ENCODE measurements at regions not wholly inside any gene's neighbourhood (a gene's known extent, or its start where the extent isn't known, plus 50 kb on each side); places are given as distances from the start of the nearest gene placed in this dataset.
"Not testable (repeated sequence)": the region's sequence is repeated elsewhere in the genome, so short reads cannot be mapped to it uniquely, and the experiment has no call there.

DNA sequence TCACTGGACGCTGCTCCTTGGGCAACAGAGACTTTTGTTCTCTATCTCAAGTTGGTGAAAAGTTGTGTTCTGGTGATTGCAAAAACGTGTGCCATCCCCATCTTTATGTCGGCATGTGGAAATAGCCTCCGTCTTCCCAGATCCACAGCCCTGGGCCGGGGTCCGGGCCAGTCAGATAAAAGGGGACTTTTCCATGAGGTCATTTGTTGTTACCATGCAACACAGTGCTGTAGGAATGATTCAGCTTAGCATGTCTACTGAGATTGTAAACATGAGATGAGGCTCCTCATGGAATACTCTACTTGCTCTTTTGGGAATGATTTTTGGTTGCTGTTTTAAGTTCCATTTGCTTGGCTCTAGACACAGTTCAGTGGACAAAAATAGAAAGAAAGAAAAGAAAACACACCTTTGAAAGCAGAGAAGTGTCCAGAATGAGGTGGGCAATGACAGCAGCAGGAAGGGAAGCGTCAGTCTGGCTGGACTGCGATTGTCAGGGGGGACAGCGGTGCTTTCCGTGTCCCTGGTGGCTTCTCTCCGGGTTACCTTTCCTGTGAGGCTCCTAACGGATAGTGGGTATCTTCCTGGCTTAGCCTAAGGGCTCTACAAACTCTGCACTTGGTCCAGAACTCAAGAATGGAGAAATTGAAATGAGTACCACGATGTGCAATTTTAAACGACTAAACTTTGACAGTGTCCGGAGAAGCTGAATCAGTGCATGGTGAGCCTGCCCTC is 91.6 kb downstream of the TEX29 start:
- no peak for DNase-seq

DNA sequence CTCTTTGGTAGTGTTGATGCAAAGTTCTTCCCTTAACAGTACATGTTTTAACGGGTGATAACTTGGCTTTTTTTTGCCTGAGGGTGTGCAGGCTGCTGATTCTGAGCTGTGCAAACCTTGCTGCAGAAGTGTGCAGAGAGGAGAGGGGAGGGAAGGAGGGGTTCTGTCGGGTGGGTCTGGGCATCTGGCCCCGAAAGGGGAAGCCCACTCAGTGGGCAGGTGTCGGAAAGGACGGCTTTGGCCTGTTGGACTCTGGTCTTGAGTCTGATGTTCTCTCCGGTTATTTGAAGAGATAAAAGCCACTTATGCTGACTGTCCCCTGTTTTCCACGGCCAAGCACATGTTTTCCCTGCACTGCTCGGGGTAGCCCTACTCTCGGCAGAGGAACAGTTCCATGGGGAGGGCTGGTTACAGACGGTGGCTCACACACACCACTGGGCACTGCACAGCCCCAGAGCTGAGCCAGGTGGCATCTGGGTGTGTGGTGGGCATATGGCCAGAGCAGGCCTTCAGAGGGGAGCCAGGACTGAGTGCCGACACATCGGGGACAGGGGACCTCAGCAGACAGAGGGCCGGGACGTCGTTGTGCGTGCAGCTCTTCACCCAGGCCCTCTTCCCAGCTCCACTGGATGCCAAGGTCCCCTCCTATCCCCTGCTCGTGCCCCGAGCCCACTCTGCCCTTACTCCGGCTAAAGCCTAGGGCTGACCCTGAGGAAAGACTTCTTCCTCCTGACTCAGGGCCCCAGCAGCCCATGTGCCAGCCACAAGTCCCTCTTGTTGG is 93.2 kb downstream of the TEX29 start:
- no peak for DNase-seq

DNA sequence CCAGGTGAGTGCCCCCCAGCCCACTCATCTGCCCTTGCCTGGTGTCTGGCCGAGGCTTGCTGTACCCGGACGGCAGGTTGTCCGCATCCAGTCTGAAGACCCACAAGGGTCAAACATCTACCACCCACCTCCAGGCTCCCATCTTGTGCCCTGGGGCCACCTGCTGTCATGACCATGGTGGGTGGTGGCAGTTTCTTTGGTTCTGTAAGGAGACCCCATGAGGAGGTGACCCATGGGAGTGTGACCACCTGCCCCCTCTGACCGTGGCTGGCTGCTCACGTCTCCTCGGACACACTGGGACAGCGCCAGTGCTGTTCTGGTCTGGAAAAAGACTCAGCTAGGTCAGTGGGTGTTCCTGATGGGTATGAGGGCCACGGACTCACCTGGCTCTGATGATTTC is 93.9 kb downstream of the TEX29 start:
- no peak for DNase-seq

DNA sequence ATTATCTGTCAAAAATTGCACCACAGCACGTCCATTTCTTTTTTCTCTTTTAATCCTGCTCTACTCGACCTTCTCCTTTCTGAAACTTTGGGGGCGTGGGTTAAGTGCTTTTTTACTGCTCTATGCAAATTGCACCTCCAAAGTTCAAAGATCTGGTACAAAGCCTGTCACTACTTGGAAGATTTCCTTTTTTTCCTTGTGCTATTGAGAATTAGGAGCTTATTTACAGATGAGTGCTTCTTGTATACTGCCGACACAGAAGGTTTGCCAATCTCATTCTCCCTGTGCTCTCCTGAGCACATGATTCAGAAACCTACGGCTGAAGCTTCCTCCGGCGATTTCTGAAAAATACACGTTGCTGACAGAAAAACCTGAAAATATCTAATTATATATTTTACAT is 94.8 kb downstream of the TEX29 start:
- no peak for DNase-seq

DNA sequence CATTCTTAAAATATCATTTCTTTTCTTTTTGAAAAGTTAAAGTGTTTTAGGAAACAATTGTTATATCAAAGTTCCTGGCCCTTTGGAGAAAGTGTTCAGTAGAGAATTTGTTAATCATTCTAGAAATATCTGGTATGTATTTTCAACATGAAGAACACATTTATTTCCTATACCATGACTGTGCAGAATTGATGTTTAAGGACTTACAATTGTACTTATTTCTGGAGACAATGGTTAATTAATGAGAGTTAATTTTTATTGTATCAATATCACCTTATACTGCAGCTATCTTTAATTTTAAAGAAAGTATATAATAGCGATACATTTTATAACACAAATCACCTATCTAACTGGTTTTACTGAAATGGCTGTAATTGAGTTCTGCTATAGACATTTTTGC is 95.3 kb downstream of the TEX29 start:
- no peak for DNase-seq

DNA sequence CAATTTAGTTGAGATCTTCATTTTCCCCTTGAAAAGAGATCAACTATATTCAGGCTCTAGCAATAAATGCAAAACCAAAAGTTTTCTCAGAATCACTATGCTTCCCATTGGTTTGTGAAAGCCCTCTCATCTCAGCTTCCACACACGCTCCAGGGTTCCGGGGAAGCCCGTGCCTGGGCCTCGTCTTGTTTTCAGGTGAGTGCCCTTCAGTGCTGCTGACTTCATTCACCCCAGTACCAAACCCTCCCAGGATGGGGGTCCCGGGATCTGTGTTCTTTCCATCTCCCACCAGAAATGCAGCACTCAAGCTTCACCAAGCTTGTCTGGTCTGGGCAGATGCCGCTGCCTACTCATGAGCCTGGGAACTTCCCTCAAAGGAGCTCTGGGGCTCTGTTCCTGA is 97.7 kb downstream of the TEX29 start:
- DNase-seq: no peak

DNA sequence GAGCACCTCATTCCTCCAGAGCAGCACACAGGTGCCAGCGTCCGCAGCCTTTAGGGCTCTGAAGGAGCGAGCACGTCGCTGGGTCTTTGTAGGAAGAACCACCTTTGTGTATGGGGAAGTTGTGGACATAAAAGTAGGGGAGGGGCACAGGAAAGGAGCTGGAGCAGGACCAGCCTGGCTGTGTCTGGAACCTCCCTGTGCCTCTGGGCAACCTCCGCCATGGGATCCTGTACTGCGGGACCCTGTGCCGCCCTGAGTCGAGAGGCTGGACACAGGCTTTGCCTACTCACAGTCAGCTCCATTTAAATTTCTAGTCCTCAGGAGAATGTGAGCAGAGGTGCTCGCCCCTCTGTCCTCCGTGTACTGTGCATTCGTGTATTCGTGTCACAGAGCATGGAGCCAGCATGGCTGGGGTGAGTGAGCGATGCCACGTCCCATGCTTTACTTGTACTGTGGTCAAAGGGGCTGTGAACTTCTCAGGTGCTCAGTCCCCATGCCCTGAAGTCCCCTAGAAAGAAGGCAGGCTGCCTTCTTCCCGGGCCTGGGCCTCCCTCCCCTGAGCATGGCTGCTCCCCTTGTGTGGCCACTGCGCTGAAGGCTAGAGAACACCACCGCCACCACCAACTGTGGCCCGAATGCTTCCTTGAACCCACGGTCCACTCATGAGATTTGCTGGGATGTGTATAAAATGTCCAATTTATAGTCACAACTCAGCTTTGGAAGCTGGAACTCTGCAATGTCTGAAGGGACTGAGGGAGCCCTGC is 99.9 kb downstream of the TEX29 start:
- DNase-seq: no peak

DNA sequence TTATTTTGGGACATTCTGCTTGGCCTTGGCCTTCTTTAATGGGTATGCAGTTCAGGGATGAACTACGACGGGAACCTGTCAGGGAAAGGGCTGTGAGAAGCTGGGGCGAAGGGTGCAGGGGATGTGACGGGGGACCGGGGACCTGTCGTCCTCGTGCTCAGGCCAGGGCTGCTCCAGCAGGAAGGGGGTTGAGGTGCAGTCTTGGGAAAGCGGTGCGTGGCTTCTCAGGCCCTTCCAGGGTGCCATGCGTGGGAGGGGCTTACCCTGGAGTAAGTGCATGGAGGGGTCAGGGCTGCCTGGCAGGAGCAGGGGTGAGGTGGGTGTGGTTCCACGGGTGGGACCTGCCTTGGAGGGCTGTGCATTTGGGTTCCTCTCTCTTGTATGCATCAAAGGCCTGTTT is 100.8 kb downstream of the TEX29 start:
- DNase-seq: no peak

DNA sequence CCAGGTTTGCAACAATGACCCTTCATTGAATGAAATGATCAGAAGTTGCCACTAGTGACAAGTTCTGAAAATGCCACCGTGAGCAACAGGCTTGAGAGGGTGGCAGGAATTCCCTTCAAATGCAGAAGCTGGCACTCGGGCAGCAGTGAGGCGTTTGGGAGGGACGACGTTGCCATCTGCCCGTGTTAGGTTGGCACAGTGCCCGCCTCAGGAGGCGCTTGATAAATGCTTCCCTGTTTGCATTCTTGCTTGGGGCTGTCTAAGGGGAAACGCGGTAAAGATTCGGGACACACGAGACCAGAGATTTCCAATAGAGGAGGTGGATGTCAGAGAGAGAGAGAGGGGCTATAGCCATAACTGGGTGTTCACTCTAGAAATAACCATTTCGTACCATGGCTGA is 101.9 kb downstream of the TEX29 start:
- peak in 1 of 51 donors; percentile 8 for DNase-seq

DNA sequence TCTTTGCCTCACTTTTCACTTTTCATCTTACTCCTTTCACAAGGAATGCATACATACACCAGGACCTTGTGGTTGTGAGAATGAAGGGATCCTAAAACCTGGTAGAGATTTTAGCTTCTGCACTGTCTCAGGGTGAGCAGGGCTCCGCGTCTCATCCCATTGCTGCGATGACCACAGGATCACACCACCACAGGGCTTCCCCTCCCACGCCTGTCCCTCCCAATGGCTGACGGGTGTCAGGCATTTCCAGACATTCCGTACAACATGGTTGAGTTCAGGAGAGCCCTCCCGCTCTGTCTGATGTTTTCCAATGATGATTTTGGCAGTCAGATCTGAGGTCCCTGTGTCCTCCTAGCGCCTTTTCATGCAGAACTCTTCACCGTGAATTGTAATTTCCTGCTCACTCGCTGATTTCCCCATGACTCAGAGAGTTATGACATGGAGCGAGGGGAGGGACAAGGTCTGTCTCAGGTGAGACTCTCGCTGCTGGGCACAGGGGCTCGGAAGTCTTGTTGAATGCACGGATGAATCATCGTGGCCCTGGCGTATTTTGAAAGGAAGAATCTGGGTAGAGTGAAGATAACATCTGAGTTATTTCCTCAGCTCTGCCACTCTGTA is 102.8 kb downstream of the TEX29 start:
- no peak for DNase-seq

DNA sequence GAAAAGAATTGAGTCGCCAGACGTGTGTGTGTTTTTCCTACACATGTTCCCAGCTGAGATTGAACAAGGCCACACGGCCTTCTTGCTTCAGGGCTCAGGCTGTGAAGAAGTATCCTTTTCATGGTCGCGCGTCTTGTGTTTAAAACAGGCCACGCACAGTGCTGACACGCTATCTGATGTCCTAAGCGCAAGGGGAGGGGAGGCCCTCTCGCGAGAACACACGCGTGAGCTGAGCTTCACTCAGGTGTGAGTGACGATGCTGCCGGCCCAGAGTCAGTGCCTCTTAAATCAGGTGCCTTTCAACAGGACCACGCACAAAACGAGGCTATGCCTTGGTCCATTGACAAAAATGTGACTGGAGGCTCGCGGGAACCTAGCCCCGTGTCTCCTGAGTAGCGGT is 103.7 kb downstream of the TEX29 start:
- no peak for DNase-seq

DNA sequence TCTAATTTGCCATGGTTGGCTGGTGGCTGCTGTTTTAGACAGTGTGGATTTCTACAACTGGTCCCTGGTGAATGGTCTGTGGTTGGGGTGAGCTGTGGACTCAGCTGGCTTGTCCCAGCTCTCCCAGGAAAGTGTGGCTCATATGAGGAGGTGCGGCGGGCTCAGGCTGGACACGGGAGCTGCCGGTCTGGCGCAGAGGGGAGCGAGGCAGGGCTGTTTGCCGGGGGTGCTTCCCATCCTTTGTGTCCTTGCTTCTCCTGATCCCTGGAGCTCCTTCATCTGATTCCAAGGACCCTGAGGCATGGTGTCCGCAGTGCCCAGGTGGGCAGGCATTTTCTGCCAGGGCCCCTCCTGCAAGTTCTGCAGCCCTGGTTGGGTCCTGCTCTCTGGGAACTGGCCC is 104.9 kb downstream of the TEX29 start:
- DNase-seq: no peak

DNA sequence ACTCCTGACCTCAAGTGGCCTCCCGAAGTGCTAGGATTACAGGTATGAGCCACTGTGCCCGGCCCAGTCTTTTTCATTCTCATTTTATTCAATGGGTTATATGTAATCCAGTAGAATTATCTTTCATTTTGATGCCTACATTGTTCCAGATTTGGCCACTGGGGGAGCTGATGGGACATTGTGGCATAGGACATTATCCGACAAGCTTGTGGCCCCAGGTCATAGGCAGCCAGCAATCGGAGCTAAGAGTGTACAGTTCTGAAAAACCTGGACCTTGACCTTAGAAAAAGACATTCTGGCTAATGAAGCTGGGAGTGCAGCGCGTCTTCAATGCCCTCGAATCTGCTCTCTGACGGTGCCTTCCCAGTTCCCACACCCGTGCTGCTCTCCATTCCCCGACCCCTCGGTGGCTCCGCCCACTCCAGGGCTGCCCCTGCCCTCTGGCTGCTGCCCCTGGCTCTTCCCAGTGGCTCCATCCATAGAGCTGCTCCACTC is 108.7 kb downstream of the TEX29 start:
- peak in 17 of 51 donors; percentile 5 to 48 (median 22) for DNase-seq

DNA sequence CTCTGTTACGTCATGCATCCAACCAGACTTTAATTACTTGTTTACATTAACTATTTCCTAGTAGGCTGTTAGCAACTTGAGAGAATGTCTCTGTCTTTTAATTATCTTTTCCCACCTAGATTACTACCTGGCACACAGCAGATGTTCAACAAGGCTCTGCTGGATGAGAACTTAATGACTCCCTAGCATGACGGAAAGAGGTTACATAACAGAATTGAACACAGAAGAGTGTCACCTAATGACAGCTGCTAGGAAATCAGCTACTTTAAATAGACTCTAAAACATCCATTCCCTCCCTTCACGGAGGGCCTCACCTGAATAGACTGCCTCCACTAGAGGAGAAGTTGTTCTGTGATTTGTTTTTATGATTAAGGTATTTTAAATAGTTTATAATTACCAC is 110.8 kb downstream of the TEX29 start:
- DNase-seq: no peak

DNA sequence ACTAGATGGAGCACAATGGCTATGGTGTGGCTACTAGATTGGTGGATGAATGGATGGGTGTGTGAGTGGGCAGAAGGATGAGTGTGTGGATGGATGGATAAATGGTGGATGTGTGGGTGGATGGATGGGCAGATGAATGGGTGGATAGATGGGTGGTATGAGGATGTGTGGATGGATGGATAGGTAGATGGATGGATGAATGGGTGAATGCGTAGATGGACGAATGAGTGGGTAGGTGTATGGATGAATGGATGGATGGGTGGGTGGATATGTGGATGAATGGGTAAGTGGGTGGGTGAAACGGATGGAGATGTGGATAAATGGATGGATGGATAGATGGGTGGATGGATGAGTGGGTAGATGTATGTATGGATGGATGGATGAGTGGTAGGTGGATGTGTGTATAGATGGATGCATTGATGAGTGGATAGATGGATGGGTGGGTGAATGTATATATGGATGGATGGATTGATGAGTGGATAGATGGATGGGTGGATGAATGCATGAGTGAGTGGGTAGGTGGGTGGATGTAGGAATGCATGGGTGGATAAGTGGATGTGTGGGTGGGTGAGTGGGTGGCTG is 114.2 kb downstream of the TEX29 start:
- no peak for DNase-seq

DNA sequence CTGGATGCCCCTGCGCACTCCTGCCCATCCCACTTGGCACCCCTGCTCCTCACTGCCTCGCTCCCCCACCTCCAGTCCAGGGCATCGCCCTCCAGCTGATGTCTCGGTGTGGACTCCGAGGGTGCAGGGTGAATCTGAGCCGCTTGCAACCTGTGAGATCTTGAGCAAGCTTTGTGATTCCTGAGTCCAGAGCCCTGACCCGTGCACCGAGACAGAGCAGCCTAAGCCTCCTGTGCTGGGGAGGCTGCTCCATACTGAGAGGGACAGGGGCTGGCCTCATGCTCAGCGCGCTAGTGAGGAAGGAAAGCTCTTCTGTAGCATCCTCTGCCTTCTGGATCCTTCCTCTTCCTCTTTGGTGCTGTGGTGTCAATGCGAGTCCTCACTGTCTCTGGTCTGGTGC is 116.0 kb downstream of the TEX29 start:
- DNase-seq: no peak

DNA sequence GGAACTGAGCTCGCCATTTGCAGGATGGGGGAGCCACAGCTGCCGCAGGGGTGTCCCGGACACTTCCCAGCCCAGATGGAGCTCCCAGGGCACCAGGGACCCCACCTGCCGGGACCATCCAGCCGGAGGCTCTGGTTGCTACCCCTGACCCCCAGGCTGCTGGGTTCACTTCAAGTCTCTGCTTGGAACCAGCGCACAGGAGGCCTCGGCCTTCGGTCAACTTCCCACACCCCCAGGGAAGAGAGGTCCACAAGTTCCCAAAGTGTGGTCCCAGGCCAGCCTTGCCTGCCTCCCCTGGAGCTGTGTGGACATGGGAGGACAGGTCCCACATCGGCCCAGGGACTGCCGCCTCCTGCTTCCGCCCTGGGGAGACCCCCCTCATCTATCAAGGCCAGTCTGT is 117.0 kb downstream of the TEX29 start:
- DNase-seq: no peak

DNA sequence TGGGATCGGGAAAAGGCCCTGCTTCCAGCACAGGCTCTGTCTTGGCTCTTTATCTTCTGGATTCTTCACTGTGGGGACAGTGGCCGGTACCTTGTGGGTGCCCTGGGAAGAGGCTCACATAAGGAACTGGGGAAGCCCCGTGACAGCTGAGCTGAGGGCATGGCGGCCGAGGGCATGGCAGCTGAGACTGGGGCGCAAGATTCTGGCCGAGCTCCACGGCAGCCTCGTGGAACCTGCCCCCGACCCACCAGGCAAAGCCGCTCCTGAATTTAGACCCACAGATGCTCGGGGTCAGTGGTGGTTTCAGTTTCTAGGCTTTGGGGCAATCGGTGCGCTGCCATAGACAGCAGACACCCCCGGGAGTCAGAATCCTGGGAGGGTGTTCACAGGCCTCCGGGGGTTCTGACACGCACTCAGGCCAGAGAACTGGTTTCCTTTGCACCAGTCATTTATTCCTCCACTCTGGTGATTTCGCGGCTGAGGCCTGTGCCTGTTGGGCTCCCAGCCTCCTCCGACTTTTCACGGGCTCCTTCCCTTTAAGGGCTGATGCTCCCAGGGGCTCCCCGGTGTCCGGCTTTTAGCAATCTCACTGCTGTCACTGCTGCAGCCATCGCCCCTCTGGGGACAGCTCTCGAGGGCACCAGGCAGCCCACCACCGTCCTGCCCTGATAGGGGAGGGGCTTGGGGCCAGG is 117.6 kb downstream of the TEX29 start:
- DNase-seq: no peak

DNA sequence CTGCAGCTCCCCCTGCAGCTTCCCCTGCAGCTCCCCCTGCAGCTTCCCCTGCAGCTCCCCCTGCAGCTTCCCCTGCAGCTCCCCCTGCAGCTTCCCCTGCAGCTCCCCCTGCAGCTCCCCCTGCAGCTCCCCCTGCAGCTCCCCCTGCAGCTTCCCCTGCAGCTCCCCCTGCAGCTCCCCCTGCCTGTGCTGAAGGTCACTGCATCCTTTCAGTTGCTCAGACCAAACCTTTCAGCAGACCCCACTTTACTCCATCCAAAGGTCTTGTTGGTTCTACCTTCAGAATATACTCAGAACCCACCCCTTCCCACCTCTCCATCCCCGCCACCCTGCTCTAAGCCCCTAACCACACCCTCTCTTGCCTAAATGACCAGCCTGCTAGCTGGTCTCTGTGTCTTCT is 120.0 kb downstream of the TEX29 start:
- not testable (repeated sequence) for DNase-seq

DNA sequence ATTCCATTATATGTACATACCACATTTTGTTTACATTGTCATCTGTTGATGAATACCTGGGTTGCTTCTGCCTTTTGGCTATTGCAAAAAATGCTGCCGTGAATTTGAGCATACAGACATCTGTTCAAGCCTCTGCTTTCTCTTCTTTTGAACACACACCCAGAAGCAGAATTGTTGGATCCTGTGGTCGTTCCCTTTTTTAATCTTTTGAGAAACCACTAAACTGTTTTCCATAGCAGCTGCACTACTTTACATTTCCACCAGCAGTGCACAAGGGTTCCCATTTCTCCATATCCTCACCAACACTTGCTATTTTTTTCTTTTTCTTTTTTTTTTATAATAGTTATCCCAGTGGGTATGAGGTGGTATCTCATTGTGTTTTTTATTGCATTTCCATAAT is 123.5 kb downstream of the TEX29 start:
- no peak for DNase-seq

DNA sequence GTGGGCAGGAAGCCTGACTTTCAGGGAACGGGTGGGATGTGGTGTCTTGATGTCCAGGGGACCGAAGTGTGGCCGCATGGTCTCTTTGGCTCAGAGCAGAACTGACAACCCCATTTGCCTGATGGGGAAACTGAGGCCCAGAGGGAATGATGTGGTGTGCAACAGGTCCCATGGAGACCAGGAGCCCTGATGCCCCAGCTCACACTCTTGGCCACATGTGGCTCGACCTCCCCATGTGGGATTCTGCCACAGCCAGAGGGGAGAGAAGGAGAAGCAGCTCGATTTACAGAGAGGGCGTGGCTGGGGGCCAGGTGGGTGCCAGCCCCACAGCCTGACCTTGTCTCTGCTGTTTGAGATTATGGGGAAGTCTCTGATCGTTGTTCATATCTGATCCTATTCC is 128.1 kb downstream of the TEX29 start:
- DNase-seq: no peak

Data from hypothalamus (tissue), 51 donors.